DMS53 treated with DMSO at 0.1 percent for 48 hours (cell line): ENCODE measurements at regions not wholly inside any gene's neighbourhood (a gene's known extent, or its start where the extent isn't known, plus 50 kb on each side); places are given as distances from the start of the nearest gene placed in this dataset.
"Not testable (repeated sequence)": the region's sequence is repeated elsewhere in the genome, so short reads cannot be mapped to it uniquely, and the experiment has no call there.

ENCODE experiments used
- DNase-seq: peaks from one replicate; lab custom pipeline; 2025; ENCODE audit not compliant: unreplicated experiment; lab: John Stamatoyannopoulos, UW

DNA sequence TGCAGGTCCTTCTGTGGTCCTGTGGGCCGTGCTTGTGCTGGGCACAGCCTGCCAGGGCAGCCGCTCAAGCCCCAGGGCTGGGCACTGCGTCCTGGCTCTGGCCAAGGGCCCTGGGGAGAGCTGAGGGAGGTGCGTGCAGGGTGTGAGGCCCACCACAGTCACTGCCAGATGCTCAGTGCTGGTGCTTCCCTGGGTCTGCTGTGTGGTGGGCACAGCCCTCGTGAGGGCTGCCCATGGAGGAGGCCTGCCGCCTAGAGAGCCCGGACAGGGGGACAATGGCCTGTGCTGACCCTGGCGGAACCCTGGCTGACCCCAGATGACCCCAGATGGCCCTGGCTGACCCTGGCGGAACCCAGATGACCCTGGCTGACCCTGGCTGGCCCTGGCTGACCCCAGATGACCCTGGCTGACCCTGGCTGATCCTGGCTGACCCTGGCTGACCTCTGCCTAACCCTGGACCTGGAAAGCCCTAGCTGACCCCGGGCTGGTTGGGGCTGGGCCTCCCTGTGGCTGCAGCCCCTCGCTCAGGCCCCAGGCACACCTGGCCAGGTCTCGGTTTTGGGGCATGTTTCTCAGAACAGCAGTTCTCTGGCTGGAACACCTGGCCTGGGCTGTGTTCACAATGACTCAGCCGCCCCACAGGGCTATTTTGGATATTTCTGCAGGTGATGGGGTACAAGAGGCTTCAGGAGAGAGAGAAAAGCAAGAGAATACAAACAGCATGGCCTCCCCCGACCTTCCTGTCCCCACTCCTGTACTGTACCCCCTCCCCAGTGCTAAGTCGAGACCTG is 55.4 kb downstream of the TMEM121 start:
- DNase-seq, result no peak

DNA sequence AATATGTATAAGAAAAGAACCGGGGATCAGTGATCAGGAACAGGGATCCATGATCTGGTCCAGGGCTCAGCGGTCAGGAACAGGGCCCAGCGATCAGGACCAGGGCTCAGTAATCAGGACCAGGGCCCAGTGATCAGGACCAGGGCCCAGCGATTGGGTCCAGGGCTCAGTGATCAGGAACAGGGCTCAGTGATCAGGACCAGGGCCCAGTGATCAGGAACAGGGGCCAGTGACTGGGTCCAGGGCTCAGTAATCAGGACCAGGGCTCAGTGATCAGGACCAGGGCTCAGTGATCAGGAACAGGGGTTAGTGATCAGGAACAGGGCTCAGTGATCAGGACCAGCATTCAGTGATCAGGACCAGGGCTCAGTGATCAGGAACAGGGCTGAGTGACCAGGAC is 56.3 kb downstream of the TMEM121 start:
- DNase-seq, result no peak

DNA sequence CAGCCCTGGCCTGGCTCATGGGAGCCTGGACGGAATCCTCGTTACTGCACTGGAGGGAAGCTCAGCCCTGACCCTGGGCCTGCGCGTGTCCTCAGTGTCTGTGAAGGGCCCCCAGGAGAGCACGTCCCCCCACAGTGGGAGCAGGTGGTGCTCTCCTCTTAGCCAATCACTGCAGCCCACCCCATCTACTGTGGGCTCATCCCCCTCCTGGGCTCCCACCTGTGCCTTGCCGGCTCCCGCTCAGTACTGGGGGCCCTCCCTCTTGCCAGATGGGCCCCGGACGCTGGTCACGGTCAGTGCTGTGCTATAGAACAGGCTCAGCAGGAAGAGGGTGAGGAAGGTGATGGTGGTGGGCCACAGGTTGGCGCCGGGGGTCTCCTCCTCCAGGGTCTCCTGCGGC is 57.5 kb downstream of the TMEM121 start:
- DNase-seq, result not testable (repeated sequence)

DNA sequence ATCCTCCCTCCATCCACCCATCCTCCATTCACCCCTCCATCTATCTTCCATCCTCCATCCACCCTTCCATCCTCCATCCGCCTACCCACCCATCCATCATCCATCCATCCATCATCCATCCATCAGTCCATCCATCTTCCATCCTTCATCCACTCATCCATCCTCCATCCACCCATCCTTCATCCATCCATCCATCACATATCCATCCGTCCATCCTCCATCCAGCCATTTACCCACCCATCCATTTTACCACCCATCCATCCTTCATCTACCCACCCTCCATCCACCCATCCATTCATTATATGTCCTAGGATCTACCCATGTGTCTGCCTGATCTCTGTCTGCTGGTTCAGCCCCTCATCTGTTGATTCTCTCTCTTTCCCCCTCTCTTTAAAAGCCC is 58.9 kb downstream of the TMEM121 start:
- DNase-seq, result not testable (repeated sequence)

DNA sequence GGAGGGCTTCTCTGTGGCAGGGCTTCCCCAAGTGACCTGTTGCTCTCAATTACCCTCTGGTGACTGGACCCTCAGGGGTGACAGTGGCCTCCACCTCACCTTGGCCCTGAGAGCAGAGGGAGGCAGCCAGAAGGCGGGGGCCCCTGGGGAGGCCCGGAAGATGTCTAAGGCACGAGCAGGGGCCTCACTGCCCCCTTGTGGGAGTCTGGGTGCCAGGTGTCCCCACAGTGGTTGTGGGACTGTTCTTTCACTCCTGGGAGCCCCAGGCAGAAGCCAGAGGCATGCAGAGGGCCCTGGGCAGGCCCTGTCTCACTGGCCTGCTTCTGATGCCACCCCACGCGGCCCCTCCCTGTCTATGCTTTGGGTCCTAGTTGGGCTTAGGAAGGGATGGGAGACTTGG is 59.3 kb downstream of the TMEM121 start:
- DNase-seq, result not testable (repeated sequence)

DNA sequence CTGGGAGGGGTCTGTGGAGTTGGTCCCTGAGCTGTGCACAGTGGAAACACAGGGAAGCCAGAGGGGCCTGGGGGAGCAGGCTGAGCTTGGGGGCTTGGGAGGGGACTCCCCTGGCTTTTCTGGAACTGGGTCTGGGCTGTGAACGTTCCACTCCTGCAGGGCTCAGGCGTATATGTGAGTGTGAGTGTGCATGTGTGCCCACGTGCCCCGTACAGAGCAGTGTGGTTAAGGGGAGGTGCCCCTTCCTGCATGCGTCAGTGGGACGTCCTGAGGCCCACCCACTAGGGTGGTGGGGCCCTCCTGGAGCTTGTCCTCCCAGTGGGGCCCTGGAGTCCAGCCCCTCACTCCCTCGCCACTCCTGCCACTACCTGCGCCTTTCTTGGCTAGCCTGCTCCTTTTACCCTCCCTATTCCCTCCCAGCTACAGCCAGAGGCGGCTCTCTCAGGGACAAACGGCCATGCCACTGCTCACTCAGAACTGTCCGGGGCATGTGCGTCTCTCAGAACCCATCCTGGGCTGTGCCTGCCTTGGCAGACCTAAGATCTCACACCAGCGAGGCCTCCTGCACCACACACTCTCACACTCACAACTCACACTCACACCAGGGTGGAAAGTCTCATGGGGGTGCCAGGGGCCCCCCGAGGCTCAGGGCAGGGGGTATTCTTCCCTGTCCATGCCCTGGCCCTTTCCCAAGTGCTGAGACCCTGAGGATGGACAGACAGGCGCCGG is 59.9 kb downstream of the TMEM121 start:
- not testable (repeated sequence) for DNase-seq

DNA sequence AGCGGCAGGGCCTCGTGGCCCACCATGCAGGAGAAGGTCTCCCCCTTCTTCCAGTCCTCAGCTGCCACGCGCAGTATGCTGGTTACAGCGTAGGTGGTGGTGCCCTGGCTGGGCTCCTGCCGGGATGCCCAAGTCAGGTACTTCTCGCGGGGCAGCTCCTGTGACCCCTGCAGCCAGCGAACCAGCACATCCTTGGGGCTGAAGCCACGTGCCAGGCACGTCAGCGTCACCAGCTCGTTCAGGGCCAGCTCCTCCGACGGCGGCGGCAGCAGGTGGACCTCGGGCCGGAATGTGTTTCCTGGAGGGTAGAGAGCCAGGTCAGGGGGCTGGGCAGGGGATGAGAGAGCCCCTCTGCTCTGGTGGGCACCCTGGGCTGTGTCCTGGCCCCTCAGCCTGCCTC is 60.7 kb downstream of the TMEM121 start:
- DNase-seq, result not testable (repeated sequence)

DNA sequence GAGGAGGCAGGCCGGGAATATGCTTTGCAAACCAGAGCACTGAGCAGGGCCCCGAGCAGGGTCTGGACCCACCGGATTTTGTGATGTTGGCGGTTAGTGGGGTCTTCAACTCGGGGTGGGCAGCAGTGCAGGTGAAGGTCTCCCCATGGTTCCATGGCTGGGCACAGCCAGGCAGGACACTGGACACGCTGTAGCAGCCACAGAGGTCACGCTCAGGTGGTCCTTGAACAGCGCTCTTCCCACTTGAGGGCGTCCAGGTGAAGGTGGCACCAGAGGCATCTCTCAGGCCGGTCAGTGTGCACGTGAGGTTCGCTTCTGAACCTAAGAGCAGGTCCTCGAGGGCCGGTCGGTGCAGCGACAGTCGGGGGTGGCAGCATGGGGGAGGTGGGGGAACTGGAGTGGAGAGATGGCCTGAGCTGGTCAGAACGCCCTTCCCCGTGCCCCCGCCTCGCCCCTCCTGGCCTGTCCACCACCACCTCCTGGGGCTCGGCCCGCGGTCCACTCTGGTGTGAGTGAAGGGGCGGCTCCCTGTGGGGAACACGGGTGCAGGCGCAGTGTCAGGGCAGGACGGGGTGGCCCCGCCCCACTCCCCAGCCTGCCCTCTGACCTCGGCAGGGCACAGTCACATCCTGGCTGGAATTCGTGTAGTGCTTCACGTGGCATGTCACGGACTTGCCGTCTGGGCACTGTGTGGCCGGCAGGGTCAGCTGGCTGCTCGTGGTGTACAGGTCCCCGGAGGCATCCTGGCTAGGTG is 61.3 kb downstream of the TMEM121 start:
- not testable (repeated sequence) for DNase-seq

DNA sequence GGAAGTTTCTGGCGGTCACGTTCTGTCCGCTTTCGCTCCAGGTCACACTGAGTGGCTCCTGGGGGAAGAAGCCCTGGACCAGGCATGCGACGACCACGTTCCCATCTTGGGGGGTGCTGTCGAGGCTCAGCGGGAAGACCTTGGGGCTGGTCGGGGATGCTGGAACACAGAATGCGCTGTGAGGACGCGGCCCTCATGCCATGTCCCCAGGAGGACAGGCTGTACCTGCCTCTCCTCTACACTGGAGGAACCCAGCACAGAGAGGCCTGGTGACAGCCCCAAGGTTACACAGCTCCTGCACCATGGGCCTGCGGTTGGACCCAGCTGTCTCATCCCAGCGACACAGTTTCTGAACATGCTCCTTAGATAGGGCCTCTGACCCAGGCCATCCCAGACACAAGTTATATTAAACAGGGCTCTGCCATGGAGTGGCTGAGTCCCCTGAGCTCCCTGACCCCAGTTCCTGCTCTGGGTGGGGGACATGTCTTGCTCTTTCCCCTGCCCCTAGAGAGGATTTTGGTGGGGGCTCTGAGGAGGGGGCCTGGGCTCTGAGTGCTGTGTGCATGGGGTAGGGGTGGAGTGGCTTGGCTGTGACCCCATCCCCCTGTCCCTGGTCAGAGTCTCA is 62.0 kb downstream of the TMEM121 start:
- no peak for DNase-seq

DNA sequence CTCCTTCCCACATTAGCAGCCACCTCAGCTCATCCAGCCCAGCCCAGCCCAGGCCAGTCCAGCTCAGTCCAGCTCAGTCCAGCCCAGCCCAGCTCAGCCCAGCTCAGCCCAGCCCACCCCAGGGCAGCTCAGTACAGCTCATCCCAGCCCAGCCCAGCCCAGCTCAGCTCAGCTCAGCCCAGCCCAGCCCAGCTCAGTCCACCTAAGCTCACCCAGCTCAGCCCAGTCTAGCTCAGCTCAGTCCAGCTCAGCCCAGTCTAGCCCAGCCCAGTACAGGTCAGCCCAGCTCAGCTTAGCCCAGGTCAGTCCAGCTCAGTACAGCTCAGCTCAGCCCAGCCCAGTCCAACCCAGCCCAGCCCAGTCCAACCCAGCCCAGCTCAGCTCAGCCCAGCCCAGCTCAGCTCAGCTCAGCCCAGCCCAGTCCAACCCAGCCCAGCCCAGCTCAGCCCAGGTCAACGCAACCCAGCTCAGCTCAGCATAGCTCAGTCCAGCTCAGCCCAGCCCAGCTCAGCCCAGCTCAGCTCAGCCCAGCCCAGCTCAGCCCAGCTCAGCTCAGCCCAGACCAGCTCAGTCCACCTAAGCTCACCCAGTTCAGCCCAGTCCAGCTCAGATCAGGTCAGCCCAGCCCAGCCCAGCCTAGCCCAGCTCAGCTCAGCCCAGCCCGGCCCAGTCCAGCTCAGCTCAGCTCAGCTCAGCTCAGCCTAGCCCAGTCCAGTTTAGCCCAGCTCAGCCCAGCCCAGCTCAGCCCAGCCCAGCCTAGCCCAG is 63.0 kb downstream of the TMEM121 start:
- no peak for DNase-seq

DNA sequence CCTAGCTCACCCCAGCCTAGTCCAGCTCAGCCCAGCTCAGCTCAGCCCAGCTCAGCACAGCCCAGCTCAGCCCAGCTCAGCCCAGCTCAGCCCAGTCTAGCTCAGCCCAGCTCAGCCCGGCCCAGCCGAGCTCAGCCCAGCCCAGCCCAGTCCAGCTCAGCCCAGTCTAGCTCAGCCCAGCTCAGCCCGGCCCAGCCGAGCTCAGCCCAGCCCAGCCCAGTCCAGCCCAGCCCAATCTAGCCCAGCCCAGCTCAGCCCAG is 63.5 kb downstream of the TMEM121 start:
- not testable (repeated sequence) for DNase-seq

DNA sequence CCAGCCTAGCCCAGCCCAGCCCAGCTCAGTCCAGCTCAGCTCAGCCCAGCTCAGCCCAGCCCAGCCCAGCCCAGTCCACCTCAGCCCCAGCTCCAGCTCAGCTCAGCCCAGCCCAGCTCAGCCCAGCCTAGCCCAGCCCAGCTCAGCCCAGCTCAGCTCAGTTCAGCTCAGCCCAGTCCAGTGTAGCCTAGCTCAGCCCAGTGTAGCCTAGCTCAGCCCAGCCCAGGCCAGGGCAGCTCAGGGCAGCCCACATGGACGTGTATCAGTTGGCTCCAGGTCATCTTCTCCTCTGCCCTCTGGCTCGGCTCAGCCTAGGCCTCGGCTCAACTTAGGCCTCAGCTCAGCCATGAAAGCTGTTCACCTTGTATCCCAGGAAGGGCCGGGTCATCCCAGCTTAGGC is 64.7 kb downstream of the TMEM121 start:
- no peak for DNase-seq

DNA sequence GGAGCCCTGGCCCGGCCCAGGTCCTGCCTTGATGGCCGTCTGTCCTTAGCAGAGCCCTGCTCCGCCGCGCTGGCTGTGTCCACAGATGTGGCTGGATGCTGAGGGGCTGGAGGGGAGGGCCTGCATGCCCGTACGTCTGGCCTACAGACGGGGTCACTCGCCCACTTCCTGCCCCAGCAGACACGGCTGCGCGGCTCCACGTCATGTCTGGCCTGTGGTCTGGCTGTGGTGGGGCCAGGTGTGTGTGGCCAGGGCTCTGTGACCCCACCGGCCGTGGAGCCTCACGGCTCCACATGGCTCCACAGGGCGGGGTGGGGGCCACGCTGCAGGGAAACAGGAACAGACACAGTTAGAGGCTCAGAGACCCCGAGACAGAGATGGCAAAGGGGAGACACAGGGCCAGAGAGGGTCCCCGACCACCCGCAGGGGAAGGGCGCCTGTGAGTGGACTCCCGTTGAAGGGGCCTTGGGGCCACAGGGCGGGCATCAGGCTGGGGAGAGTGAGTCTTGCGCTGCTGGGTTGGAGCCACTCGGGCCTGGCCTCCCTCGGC is 65.5 kb downstream of the TMEM121 start:
- DNase-seq, result not testable (repeated sequence)

DNA sequence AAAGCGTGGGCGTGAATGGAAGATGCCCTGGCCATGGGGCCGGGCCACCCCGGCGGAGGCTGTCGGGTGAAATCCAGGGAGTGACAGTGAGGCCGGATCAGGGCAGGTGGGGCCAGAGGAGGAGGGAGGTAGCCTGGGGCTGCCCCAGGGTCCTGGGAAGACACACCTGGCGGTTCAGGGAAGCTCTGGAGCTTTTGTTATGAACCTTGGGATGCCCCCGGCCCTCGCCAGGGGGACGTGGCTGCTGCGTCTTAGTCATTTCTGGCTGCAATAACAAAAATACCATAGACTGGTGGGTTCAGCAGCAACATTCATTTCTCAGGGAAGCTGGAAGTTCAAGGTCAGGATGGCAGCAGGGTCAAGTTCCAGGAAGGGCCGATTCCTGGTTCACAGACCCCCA is 66.3 kb downstream of the TMEM121 start:
- DNase-seq, result not testable (repeated sequence)

DNA sequence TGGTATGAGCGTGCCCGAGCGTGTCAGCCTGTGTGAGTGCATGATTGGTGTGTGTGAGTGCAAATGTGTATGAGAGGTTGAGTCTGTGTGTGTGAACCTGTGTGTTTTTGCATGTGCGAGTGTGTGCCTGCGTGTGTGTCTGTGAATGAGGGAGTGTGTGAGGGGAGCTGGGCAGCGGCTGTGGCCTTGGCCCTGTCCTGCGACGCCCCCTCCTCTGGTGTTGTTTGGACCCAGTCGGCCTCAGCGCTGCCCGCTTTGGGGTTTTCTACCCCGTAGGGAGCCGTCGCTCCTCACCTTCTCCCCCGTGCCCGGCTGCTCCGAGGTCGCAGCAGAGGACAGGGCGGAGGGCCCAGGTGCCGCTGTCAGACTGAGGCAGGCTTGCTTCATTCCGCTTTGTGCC is 69.0 kb downstream of the TMEM121 start:
- DNase-seq, result not testable (repeated sequence)

DNA sequence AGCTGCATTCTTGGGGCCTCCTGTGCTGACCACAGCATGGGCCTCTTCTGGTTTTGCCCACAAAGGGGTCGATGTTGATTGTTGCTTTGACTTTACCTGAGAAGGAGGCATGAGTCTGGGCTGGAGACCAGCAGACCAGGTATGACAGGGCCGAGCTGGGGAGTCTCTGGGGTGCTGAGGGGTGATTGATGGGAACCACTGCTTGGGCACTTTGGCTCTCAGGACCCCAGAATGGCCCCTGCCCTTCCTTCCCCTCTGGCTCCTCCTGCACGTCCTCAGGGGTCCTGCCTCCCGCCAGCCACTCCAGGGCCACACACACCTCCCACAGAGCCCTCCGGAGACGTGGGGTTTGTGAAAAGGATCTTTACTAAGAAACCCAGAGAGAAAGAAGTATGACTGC is 70.0 kb downstream of the TMEM121 start:
- DNase-seq, result not testable (repeated sequence)

DNA sequence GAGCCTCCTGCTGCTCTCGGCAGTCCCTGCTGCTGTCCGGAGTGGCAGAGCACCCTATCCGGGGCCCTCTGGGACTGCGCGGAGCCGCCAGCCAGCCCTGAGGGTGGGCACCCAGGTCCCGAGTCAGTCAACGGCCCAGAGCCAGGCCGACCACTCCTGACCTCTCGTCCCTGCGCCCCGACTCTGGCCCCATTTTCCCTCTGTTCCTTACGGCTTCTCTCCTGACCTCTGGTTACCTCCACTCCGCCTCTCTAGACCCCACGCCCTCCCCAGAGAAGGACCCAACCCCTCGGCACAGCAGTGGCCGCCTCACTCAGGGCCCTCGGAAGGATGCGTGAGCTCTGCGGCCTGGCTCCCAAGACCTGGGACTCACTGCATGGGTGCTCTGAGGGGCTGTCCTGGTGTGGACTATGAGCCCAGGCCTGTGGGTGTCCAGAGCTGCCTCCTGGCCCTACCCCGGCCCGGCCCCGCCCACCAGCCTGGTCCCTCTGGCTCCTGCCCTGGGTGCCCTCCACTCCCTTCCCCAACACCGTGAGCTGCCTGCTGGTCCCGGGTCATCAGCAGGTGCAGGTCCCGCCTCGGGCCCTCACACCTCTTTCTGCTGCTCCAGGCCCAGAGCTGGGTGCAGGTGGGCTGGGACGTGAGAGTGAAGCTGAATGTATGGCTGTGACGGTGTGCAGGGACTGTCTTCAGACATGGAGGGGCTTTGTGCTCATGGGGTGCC is 71.8 kb downstream of the TMEM121 start:
- DNase-seq, result not testable (repeated sequence)

DNA sequence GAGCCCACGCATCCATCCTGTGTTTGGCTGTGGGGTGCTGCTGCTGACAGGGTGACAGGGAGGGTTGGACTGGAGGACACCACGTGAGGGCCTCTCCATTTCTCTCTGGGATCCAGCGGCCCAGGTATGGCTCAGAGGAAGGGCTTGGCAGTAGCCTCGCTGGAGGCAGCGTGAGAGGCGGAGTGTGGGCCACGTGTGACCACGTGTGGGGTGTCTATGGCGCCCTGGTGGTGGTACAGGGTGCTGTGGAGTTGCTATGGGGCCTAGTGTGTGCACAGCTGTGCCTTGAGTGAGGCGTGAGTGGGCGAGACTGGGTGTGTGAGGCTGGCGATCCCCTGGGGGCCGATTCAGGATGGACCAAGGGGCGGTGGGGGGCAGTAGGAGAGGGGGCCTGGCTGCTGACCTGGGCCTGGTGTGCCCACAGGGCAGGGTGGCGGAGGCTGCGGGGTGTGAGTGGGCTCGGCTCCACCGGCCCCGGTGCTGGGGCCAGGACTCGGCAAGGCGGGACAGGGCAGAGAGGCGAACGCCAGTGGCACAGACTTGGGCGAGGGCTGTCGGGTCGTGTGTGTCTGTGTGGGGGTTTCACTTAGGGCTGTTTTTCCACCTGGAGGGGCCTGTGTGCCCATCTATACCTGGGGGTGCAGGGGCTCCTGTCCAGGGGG is 72.7 kb downstream of the TMEM121 start:
- DNase-seq, result not testable (repeated sequence)
